LHCN-M2 (cell line): ENCODE measurements at regions not wholly inside any gene's neighbourhood (a gene's known extent, or its start where the extent isn't known, plus 50 kb on each side); places are given as distances from the start of the nearest gene placed in this dataset.
"Not testable (repeated sequence)": the region's sequence is repeated elsewhere in the genome, so short reads cannot be mapped to it uniquely, and the experiment has no call there.

Source experiments
- DNase-seq: peaks from one replicate; pipeline ENCODE4 v3.0.0-alpha.2; 2012; ENCODE audit warnings: low read depth

DNA sequence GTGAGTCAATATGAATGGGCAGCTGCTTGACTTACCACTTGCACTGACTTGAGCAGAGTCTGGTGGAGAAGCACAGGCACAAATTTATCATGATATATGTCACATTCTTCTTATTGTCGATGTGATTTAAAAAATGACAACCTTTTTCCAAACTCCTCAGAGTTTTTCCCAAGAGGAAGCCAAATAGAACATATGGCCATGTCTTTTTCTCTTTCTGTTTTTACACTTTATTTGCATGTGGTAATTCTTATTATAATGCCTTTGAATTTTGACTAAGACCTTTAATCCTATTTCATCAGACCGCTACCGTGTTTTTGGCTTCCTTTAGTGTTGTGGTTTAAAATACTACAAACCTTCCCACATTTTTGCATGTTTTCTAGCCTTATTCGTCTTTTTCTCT, 666.2 kb downstream of the PDCD6IP start:
- no peak for DNase-seq

GRCh38 chr3:34475851-34476250, 677.4 kb downstream of the PDCD6IP start:
- no peak for DNase-seq

DNA sequence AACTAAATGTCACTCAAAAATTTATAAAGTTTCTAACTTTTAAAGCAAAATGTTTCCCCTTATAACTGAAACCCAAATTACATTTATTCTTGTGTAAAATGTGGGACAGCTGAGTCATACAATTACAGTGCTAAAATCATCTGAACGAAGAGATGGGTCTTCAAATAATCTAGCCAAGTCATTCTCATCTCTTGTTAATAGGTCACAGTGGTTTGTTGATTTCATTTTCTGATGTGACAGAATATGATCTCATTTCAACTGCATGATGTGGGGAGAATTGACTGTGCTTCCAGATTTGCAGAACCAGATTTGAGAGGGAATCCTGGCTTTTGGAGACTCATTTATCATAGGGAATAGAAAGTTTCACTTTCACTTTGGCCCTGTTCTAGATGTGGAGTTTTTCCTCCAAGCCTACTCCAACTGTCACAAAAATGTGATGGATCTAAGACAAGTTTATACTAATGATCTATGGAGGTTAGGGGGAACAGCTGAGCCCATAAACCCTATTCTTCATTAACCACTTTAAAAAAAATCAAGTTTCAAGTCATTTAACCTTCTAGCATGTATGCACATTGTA, 685.0 kb downstream of the PDCD6IP start:
- peak; percentile 49 for DNase-seq

GRCh38 chr3:34504366-34504765, 705.9 kb downstream of the PDCD6IP start:
- DNase-seq, result no peak

GRCh38 chr3:34504775-34505174, 706.3 kb downstream of the PDCD6IP start:
- peak; percentile 49 for DNase-seq

DNA sequence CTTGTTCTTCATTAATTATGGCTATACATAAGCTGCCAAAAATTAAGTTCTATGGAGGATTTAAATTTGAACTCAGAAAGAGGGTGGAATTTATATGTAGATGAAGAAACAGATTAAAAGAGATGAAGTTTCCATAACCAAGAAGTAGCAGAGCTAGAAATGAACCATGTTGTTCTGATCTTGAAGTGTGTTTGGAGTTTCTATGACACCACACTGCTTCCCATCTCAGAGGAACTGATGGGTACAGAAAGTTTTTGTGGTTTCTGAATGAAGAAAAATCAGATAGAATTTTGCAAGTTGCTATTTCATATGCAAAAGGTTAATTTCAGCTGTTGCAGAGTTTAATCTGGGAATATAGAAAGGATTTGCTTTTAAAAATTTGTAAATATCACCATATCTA, 710.3 kb downstream of the PDCD6IP start:
- peak; percentile 17 for DNase-seq

GRCh38 chr3:34511891-34512290, 713.5 kb downstream of the PDCD6IP start:
- no peak for DNase-seq

DNA sequence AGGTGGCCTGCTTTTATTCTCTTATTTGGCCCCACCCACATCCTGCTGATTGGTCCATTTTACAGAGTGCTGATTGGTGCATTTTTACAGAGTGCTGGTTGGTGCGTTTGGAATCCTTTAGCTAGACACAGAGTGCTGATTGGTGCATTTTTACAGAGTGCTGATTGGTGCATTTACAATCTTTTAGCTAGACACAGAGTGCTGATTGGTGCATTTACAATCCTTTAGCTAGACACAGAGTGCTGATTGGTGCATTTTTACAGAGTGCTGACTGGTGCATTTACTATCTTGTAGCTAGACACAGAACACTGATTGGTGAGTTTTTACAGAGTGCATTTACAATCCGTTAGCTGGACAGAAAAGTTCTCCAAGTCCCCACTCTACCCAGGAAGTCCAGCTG, 720.6 kb downstream of the PDCD6IP start:
- not testable (repeated sequence) for DNase-seq

GRCh38 chr3:34531156-34531555, 732.7 kb downstream of the PDCD6IP start:
- no peak for DNase-seq

- DNase-seq, result no peak
Observed at GRCh38 chr3:34533451-34533850, 735.0 kb downstream of the PDCD6IP start.

DNA sequence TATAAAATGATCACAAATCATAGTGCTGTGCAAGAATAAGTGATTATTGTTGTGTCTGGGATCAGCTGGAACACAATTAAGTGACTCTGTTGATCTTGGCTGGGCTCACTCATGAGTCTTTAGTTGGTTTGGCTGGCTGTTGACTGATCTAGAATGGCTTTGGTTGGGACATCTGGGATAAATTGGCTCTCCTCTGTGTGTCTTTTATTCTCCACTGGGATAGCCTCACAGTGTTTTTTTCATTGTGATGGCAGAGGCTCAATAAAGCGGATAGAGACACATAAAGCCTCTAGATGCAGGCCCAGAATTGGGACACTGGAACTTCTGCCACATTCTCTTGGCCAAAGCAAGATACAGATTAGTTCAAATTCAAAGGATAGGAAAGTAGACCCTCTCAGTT, 735.6 kb downstream of the PDCD6IP start:
- DNase-seq, result no peak

GRCh38 chr3:34544136-34544535, 745.7 kb downstream of the PDCD6IP start:
- no peak for DNase-seq

DNA sequence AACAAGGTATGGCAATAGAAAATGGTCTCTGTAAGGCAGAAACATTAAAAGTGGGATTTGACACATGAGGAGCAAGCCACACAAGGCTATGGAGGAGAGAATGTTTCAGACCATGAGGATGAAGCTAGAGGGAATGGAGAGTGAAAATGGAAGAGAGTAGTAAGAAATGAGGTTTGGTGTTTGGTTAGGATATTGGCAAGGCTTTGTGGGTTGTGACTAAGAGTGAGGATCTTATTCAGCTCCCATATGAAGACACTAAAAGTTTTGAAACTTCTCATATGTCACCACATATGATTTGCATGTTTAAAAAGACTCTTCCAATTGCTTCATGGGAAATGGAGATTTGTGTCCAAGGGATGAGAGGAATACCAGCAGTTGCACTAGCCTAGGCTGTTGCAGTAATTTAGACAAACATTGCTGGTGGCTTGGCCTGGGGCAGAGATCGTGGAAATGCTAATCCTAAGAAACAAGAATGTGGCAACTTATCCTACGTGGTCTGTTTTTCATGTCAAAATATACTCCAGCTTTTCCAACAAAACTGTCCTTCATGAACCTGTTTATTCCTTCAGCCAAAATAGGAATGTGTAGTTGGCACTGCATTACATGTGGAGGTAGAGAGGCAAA, 749.0 kb downstream of the PDCD6IP start:
- DNase-seq, result no peak

- DNase-seq, result no peak
Observed at GRCh38 chr3:34567266-34567665, 768.8 kb downstream of the PDCD6IP start.

DNA sequence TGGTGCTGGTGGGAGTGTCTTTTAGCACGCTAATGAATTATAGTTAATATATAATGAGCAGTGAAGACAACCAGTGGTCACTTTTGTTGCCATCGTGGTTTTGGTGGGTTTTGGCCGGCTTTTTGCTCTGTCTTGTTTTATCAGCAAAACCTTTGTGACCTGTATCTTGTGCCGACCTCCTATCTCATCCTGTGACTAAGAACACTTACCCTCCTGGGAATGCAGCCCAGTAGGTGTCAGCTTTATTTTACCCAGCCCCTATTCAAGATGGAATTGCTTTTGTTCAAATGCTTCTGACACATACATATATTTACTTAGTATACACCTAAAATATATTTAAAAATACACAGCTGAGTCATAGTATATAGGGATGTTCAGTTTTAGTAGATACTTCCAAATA, 770.3 kb downstream of the PDCD6IP start:
- DNase-seq, result no peak

DNA sequence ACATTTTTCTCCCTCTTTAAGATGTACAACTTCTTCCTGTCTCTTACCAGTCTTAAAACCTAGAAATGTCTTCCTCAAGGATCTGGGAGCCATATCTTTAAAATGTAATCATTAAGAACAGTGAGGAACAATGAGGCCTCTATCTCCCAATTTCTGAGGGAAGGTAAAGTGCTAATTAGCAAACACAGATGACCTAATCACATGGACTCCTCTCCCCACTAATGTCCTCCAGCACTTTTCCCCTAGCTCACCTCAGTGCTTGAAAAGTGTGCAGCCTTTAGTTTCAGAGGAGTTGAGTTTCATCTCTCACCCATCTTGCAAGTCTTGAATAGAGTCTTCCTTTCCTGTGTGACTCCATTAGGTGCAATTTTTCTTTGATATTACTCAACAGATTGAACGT, 771.0 kb downstream of the PDCD6IP start:
- no peak for DNase-seq

DNA sequence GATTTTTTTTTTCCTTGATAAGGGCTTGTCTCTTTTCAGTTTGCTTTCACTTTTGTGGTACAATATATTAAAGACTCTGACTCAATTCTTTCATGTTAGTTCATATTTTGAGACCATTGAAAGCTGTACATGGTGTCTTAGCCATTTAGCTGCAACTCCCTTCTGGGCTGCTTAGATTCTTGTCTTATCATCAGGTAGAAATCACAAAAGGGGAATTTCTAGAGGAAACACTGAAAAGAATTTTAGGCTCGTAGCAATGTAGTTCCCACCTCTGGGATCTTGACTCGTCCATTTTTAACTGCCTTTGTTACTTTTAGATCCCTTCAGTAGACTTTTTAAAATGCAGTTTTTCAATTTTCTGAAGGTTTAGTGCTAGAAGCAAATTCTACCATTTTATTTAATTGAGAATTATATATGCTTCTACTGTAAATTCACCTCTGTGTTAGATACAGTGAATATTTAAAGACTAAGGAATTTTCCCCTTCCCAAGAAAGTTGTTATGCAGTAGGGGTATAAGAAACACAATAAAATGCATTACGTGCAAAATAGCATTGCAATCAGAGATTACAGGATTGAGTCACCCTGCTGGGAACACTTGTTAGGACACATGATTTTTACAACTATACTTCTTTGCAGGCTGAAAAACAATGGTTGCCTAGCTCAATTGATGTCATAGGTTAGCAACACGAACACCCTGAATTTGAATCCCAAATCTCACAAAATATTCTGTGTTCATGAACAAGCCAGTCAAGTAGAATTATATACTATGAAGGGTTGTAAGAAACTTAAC, 772.7 kb downstream of the PDCD6IP start:
- peak; percentile 24 for DNase-seq

- no peak for DNase-seq
Observed at GRCh38 chr3:34571714-34572113, 773.3 kb downstream of the PDCD6IP start.

DNA sequence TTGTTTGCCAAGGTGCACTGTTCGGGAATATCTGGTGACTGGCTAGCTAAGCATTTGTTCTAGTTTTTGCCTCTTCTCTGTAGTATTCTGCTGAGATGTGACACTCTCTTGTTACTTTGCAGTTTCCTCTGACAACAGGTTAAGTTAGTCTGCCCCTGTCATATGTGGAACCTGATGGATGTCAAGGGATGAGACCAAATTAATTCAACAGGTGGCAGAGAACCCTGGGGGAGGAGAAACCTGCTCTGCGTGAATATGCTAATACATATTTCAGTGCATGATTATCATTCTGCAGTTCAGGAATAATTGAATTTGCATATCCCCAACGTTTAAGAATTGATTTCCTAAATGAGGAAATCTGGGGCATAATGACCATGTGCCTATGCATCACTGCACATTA, 777.3 kb downstream of the PDCD6IP start:
- DNase-seq, result no peak

DNA sequence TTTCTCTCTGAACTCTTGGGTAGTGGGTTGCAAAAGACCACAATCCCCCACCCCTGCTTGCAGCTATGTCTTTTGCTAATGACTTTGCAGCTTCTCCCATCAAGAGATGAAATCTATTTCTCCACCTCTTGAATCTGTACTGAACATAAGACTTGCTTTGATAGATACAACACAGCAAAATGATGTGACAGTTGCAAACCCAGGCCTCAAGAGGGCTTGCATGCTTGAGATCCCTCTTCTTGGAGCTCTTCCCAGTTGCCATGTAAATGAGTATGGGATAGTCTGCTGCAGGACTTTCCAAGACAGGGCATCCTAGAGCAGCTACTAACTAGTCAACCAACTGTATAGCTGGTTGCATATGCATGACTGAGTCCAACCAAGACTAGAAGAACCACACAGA, 783.6 kb downstream of the PDCD6IP start:
- peak; percentile 22 for DNase-seq

- no peak for DNase-seq
Observed at GRCh38 chr3:34583451-34583850, 785.0 kb downstream of the PDCD6IP start.

DNA sequence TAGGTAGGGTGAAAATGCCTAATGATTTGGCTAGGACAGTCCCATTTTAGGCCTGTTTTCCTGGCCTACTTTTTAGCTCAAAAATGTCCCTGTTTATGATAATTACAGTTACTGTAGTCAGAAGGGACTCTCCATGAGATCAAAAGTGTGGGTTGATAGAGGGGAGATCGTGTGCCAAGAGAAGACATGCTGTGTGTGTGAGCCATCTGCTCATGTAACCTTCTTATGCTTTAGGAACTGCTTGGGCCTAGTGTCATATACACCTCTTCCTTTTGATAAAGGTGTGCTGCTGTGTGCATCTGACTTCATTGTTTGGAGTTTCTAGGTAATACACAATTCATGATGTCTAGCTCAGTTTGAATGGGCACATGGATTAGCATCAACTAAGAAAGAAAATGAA, 786.5 kb downstream of the PDCD6IP start:
- no peak for DNase-seq

DNA sequence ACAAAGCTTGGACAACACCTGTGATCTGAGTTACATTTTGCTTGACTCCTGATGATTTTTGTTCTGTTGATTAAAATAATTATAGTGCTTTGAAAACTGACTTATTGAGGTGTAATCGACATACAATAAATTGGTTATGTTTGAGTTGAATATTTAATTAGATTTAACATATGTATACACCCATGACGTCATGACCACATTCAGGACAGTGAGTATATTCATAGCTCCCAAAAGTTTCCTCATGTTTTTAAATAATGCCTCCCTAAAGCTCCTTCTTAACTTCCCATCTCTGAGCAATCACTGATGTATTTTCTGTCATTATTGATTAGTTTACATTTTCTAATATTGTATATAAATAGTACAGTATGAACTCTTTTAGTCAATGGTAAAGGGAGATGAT, 801.2 kb downstream of the PDCD6IP start:
- DNase-seq, result no peak
